Choroid plexus epithelial cell (primary cell): ENCODE measurements at regions not wholly inside any gene's neighbourhood (a gene's known extent, or its start where the extent isn't known, plus 50 kb on each side); places are given as distances from the start of the nearest gene placed in this dataset.

Experiments used
- DNase-seq: peaks from one replicate; pipeline ENCODE4 v3.0.0-alpha.2; 2010; ENCODE audit warnings: low read depth
- H3K4me3 ChIP-seq: 2 replicates; pipeline ENCODE4 v1.5.1; 2011; ENCODE audit warnings: low read depth, mild to moderate bottlenecking, control low read depth, low read length, moderate library complexity
- CTCF ChIP-seq: conservative IDR thresholded peaks from 2 replicates; pipeline ENCODE4 v1.5.1; 2011; ENCODE audit warnings: low read depth, mild to moderate bottlenecking, control low read depth, inconsistent platforms, low read length, moderate library complexity

- no peak for TF ChIP-seq CTCF
- DNase-seq, result peak; percentile 39
- no peak overlapping the region for H3K4me3 ChIP-seq
These were observed 97.9 kb upstream of the NUDT4 start for GRCh38 chr12:93279565-93280412.

DNA sequence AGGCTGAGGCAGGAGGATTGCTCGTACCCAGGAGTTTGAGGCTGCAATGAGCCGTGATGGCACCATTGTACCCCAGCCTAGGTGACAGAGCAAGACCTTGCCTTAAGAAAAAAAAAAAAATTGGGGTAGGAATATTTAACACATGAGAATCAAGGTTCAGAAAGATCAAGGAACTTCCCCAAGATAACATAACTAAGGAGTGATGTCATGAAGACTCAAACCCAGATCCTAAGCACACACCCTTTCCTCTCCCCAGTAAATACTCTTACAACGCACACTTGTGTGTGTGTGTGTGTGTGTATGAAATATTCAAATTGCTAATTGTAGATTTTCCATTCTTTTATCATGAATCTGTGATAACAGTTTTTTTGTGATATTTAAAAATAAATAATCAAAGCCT is 90.6 kb upstream of the NUDT4 start:
- no peak for TF ChIP-seq CTCF
- DNase-seq, result no peak
- H3K4me3 ChIP-seq, result no peak overlapping the region

GRCh38 chr12:93288626-93289025 is 89.1 kb upstream of the NUDT4 start:
- no peak for TF ChIP-seq CTCF
- DNase-seq, result no peak
- no peak overlapping the region for H3K4me3 ChIP-seq

- H3K4me3 ChIP-seq, result no peak overlapping the region
- no peak for TF ChIP-seq CTCF
- DNase-seq, result no peak
These were observed 87.3 kb upstream of the NUDT4 start for GRCh38 chr12:93290391-93290790.

DNA sequence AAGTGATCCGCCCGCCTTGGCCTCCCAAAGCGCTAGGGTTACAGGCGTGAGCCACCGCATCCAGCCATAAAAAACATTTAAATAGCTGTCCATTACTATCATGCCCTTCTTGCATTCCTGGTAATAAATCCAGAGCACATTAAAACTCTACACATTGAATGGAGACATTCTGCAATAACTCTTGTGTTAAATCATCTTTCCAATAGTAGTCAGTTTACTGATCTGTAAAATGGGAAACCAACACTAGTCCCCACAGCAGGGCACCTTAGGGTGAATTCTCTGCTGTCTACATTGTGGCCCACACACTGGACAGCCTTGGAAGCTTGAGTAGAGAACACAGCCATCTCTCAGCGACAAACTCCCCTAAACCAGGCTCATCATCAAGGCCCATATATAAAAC is 85.5 kb upstream of the NUDT4 start:
- no peak for TF ChIP-seq CTCF
- no peak overlapping the region for H3K4me3 ChIP-seq
- no peak for DNase-seq

DNA sequence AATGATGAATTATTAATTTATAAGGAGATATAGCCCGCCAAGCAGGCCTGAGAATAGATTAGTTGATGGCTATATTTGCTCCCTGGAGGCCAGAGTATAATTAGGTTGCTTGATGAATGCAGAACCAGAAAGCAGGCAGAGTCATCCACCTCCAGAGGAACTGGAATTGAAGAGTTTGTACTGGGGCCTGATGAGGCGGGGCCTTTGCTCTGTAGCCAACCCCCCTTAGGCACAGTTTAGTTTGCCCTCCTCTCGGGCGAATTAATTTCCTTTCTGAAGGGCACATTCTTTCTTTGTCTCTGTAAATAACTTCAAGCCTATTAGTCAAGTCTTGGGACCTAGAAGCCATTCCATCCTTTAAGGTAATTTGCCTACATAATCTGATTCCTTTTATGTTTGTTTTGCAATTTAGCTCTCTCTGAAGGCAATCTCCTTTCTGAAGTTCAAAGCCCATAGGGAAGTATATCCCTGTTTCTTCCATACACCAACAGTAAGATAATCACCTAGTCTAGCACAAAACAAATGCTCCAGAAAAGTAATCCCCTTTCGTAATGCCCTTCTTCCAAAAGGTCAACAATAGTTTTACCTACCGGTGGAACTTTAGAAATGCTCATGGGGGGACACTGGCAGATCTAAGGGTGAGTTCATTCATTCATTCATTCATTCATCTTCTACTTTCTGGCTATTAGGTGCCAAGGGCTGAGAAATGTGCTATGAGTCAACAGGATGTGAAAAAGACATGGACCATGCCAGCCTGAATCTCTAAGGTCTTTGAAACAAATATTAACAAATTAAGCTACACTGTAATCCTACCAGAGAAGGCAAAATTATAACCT is 84.8 kb upstream of the NUDT4 start:
- no peak for DNase-seq
- no peak overlapping the region for H3K4me3 ChIP-seq
- TF ChIP-seq CTCF, result no peak
